ENCODE measurements at regions not wholly inside any gene's neighbourhood (a gene's known extent, or its start where the extent isn't known, plus 50 kb on each side); places are given as distances from the start of the nearest gene placed in this dataset.
A peak's percentile ranks its signal among the peaks of the same experiment; 100 is the strongest.

- no peak for TF ChIP-seq EZH2 (IDR thresholded peaks at IDR 0.05; ENCODE audit: low read depth)
- TF ChIP-seq CTCF (conservative IDR thresholded peaks at IDR 0.05) = no peak
- Histone ChIP-seq H4K20me1 (ENCODE audit: insufficient read depth) (no peaks in the 10 kb centered on the region), H3K9me2 (ENCODE audit: insufficient read depth) (peaks cover 6% of the 10 kb centered on the region; the same call in 1 of the 2 replicates), H3K4me3 (no peak overlapping the region), H3K4me2 (no peak overlapping the region), H3F3A (ENCODE audit: insufficient read depth, low read depth) (no peaks in the 10 kb centered on the region), H3K79me2 (ENCODE audit: low read depth) (no peaks in the 10 kb centered on the region), H3K27me3 (ENCODE audit: insufficient read depth, low read depth) (no peaks in the 10 kb centered on the region), H3K4me1 (replicated peaks; ENCODE audit: insufficient read depth) (no peaks in the 10 kb centered on the region), H3K36me3 (ENCODE audit: low read depth) (no peaks in the 10 kb centered on the region), H3K9me3 (ENCODE audit: insufficient read depth, low read depth) (no peaks in the 10 kb centered on the region), H2AFZ (0 out of 2 replicates have a peak overlapping the region, but pooled peaks have one; percentile 37), H3K27ac (no peak overlapping the region)
- intact Hi-C loops (cut with micrococcal nuclease; ENCODE audit: unreplicated experiment) = no loop called here
- ChIA-PET CTCF (no interaction called here), POLR2A (ENCODE audit: unreplicated experiment) (no interaction called here)
- DNase-seq = no peak
- no TSS peak for BruUV-seq (replicated peaks)
These were observed 657.7 kb upstream of the RORB start for GRCh38 chr9:73839471-73839870.

GRCh38 chr9:73841018-73841417, 656.1 kb upstream of the RORB start:
- ChIA-PET POLR2A (ENCODE audit: unreplicated experiment) (no interaction called here), CTCF (no interaction called here)
- Histone ChIP-seq H3K4me3 (no peak overlapping the region), H2AFZ (no peak overlapping the region), H3K9me2 (ENCODE audit: insufficient read depth) (peaks cover 6% of the 10 kb centered on the region; the same call in 1 of the 2 replicates), H3F3A (ENCODE audit: insufficient read depth, low read depth) (no peaks in the 10 kb centered on the region), H3K27me3 (ENCODE audit: insufficient read depth, low read depth) (no peaks in the 10 kb centered on the region), H4K20me1 (ENCODE audit: insufficient read depth) (no peaks in the 10 kb centered on the region), H3K4me2 (no peak overlapping the region), H3K4me1 (replicated peaks; ENCODE audit: insufficient read depth) (no peaks in the 10 kb centered on the region), H3K79me2 (ENCODE audit: low read depth) (no peaks in the 10 kb centered on the region), H3K36me3 (ENCODE audit: low read depth) (no peaks in the 10 kb centered on the region), H3K9me3 (ENCODE audit: insufficient read depth, low read depth) (no peaks in the 10 kb centered on the region), H3K27ac (no peak overlapping the region)
- intact Hi-C loops (cut with micrococcal nuclease; ENCODE audit: unreplicated experiment) = no loop called here
- BruUV-seq (replicated peaks) = no TSS peak
- TF ChIP-seq CTCF (conservative IDR thresholded peaks at IDR 0.05) (no peak), EZH2 (IDR thresholded peaks at IDR 0.05; ENCODE audit: low read depth) (no peak)
- no peak for DNase-seq

GRCh38 chr9:73844135-73844534, 653.0 kb upstream of the RORB start:
- H3K9me2 ChIP-seq (ENCODE audit: insufficient read depth) = peaks cover 6% of the 10 kb centered on the region; the same call in 1 of the 2 replicates
- H4K20me1 ChIP-seq (ENCODE audit: insufficient read depth) = no peaks in the 10 kb centered on the region
- H3K36me3 ChIP-seq (ENCODE audit: low read depth) = no peaks in the 10 kb centered on the region
- H3K27me3 ChIP-seq (ENCODE audit: insufficient read depth, low read depth) = no peaks in the 10 kb centered on the region
- TF ChIP-seq CTCF (conservative IDR thresholded peaks at IDR 0.05) = no peak
- no peak for TF ChIP-seq EZH2 (IDR thresholded peaks at IDR 0.05; ENCODE audit: low read depth)
- DNase-seq = no peak
- no TSS peak for BruUV-seq (replicated peaks)
- intact Hi-C loops (cut with micrococcal nuclease; ENCODE audit: unreplicated experiment) = no loop called here
- H3K4me2 ChIP-seq = no peak overlapping the region
- POLR2A ChIA-PET (ENCODE audit: unreplicated experiment) = no interaction called here
- no peaks in the 10 kb centered on the region for H3K9me3 ChIP-seq (ENCODE audit: insufficient read depth, low read depth)
- no peaks in the 10 kb centered on the region for H3K4me1 ChIP-seq (replicated peaks; ENCODE audit: insufficient read depth)
- H3F3A ChIP-seq (ENCODE audit: insufficient read depth, low read depth) = no peaks in the 10 kb centered on the region
- H3K27ac ChIP-seq = no peak overlapping the region
- H3K4me3 ChIP-seq = no peak overlapping the region
- CTCF ChIA-PET = no interaction called here
- H2AFZ ChIP-seq = no peak overlapping the region
- no peaks in the 10 kb centered on the region for H3K79me2 ChIP-seq (ENCODE audit: low read depth)

Data from PC-9 (cell line).